HEK293T (cell line): ENCODE measurements at regions not wholly inside any gene's neighbourhood (a gene's known extent, or its start where the extent isn't known, plus 50 kb on each side); places are given as distances from the start of the nearest gene placed in this dataset.

ENCODE experiments used
- ARNT ChIP-seq: fragments of 450-650 bp; IDR thresholded peaks from 2 replicates; pipeline ENCODE4 v1.6.1; 2017; ENCODE audit warnings: mild to moderate bottlenecking
- BHLHE40 ChIP-seq: fragments of 450-650 bp; IDR thresholded peaks from 2 replicates; pipeline ENCODE4 v1.6.1; 2016; ENCODE audit warnings: mild to moderate bottlenecking, moderate library complexity, borderline replicate concordance
- ELF4 ChIP-seq: fragments of 450-650 bp; IDR thresholded peaks from 2 replicates; pipeline ENCODE4 v1.6.1; 2017; ENCODE audit warnings: antibody characterized with exemption
- FOXA1 ChIP-seq: fragments of 450-650 bp; IDR thresholded peaks from 2 replicates; pipeline ENCODE4 v1.6.1; 2016; ENCODE audit warnings: mild to moderate bottlenecking
- FOXK2 ChIP-seq: fragments of 450-650 bp; IDR thresholded peaks from 2 replicates; pipeline ENCODE4 v1.6.1; 2016; ENCODE audit warnings: mild to moderate bottlenecking
- FOXM1 ChIP-seq: fragments of 450-650 bp; IDR thresholded peaks from 2 replicates; pipeline ENCODE4 v1.6.1; 2017; ENCODE audit warnings: mild to moderate bottlenecking, borderline replicate concordance
- HDGF ChIP-seq: fragments of 450-650 bp; IDR thresholded peaks from 2 replicates; pipeline ENCODE4 v1.6.1; 2017; ENCODE audit warnings: antibody characterized with exemption, borderline replicate concordance
- LEF1 ChIP-seq: fragments of 450-650 bp; IDR thresholded peaks from 2 replicates; pipeline ENCODE4 v1.6.1; 2017; ENCODE audit warnings: mild to moderate bottlenecking, borderline replicate concordance
- NFRKB ChIP-seq: fragments of 450-650 bp; IDR thresholded peaks from 2 replicates; pipeline ENCODE4 v1.6.1; 2016; ENCODE audit warnings: mild to moderate bottlenecking, moderate library complexity
- SP1 ChIP-seq: fragments of 450-650 bp; IDR thresholded peaks from 2 replicates; pipeline ENCODE4 v1.6.1; 2017
- SUZ12 ChIP-seq: fragments of 450-650 bp; IDR thresholded peaks from 2 replicates; pipeline ENCODE4 v1.6.1; 2016; ENCODE audit warnings: mild to moderate bottlenecking
- ZNF384 ChIP-seq: fragments of 450-650 bp; IDR thresholded peaks from 2 replicates; pipeline ENCODE4 v1.6.1; 2016
- TF ChIP-seq, protein P1 (sequence below): fragments of 450-650 bp; IDR thresholded peaks from 2 replicates; pipeline ENCODE4 v1.6.1; 2016

DNA sequence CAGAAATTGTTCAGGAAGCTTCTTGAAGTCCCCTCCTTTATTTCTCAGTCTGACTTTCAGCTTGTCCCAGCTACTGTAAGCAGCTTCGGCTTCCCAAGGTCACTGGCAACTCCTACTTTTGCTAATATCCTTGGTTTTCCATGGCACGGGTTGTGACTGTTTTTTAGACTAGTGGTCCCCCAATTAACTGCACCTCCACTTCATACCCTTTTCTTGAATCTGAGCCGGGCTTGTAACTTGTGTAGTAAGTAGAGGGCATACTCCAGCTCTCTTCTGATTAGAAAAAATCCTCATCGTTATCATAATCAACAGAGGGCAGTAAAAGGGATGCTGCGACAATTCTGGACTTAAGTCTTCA is 162.3 kb upstream of the TNFAIP3 start:
- TF ChIP-seq HDGF: no peak
- TF ChIP-seq FOXK2: no peak
- no peak for TF ChIP-seq ARNT
- no peak for TF ChIP-seq FOXM1
- no peak for TF ChIP-seq FOXA1
- TF ChIP-seq BHLHE40: no peak
- TF ChIP-seq, protein P1, sequence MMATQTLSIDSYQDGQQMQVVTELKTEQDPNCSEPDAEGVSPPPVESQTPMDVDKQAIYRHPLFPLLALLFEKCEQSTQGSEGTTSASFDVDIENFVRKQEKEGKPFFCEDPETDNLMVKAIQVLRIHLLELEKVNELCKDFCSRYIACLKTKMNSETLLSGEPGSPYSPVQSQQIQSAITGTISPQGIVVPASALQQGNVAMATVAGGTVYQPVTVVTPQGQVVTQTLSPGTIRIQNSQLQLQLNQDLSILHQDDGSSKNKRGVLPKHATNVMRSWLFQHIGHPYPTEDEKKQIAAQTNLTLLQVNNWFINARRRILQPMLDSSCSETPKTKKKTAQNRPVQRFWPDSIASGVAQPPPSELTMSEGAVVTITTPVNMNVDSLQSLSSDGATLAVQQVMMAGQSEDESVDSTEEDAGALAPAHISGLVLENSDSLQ: no peak
- no peak for TF ChIP-seq LEF1
- TF ChIP-seq SP1: no peak
- TF ChIP-seq ZNF384: no peak
- TF ChIP-seq SUZ12: no peak
- TF ChIP-seq NFRKB: no peak
- TF ChIP-seq ELF4: no peak
